ENCODE measurements at regions not wholly inside any gene's neighbourhood (a gene's known extent, or its start where the extent isn't known, plus 50 kb on each side); places are given as distances from the start of the nearest gene placed in this dataset.

DNA sequence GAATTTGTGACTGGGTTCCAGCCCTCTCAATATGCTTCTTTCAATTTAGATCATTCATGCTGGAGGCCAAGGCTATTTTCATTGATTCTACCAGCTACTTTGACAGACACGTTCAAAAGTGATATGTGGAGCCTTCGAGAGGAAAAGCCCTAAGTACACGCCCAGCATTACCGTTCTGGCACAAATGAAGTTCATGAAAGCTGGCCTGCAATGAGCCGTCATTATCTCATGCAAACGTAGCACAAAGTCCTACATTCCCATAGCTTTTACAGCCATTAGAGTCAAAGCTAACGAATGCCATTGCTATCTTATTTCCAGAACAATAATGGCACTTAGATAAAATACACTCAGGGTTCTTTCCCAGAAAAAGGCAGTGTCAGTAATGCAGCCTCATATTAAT is 1237.6 kb downstream of the EFNB2 start:
- no peak for DNase-seq (ENCODE audit: low read depth)

- no peak for DNase-seq (ENCODE audit: low read depth)
Observed at GRCh38 chr13:105291987-105292386, 1243.5 kb downstream of the EFNB2 start.

DNA sequence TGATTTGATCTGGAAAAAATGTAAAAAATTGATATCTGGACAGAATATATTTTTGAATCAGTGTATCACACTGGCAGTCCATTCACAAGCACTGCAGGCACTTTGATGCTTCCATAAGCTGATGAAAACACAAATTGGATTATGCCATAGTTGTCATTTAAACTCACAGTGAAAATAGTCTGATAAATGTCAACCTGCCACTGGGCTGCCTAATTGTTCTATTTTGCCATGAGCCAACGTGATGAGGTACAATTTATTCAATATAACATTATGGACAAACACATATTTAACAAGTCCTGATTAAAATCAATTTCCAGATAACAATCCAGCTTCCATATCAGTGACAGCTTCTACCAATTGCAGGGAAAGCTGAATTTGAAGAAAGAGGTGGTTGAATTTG is 1244.9 kb downstream of the EFNB2 start:
- no peak for DNase-seq (ENCODE audit: low read depth)

- no peak for DNase-seq (ENCODE audit: low read depth)
Observed at GRCh38 chr13:105285526-105285925, 1249.9 kb downstream of the EFNB2 start.

DNA sequence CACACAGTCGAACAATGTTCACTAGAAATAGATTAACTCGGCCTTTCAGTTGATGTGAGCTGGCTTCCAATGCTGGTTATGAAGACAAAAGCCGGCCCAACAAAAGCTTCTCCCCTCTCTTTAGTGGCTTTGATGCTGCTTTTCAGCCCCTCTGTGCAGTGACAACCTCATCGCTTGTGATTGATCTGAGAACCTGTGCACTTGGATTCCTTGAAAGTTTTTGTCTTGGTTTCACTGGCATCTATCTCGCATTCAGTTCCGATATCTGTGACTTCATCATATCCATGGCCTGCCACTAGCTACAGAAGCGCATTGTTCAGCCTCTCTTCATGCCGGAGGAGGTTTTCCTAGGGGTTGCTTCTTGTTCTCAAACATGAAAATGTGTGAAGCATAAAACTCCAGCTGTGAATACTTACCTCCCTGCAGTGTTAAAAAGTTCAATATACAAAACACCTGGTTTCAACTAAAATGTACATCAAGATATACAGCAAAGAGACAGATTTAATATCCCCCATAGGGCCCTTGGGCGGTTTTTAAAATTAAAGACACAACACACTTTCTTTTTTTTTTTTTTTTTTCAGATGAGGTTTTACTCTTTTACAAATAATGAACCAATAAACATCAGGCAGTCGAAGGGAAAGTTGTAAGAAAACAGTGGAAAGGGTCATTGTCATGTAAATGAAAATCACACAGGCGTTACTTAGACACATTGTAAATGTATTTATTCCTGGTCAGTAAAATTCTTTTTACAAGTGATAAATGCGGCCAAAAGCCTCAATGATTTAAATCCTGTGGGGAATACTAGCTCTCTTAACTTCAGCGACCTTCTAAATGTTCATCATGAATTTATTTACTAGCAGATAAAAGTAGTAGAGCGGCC is 1252.8 kb downstream of the EFNB2 start:
- DNase-seq (ENCODE audit: low read depth): no peak

GRCh38 chr13:105278943-105279381 is 1256.5 kb downstream of the EFNB2 start:
- DNase-seq (ENCODE audit: low read depth): no peak

- no peak for DNase-seq (ENCODE audit: low read depth)
Observed at GRCh38 chr13:105276571-105276970, 1258.9 kb downstream of the EFNB2 start.

- no peak for DNase-seq (ENCODE audit: low read depth)
Observed at GRCh38 chr13:105273665-105274222, 1261.7 kb downstream of the EFNB2 start.

DNA sequence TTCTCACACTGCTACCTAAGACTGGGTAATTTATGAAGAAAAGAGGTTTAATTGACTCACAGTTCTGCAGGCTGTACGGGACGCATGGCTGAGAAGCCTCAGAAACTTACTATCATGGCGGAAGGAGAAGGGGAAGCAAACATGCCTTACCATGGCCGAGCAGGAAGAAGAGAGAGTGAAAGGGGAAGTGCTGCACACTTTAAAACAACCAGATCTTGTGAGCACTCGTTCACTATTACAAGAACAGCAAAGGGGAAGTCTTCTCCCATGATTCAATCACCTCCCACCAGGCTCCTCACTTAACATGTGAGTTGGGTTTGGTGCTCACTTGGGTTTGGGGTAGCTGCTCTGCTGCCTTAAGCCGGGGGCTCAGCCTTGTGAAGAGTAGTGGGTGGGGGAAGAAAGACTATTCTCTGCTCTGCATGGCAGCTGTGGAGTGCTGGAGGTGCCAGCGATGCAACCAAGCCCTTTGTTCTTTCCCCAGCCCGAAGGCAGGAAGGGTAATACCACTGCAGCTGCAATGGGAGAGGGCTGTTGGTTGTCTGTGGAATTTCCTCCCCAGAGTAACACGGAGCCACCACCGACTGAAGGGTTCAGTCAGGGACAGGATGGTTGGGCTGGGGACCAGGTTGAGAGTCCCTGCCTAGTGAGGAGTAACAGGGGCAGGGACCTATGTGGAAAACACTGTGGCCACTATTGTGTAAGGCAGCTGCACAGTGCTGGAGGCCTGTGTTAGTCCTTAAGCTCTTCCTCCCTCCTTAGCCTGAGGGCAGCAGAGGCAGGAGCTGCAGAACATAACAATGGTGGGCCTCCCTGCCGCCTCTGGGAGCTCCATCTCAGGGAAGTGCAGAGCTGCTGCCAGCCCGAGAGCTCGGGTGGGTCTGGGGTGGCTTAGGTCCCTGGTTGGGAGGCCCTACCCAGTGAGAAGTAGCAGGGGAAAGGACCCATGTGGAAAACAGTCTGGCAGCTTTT is 1262.5 kb downstream of the EFNB2 start:
- DNase-seq (ENCODE audit: low read depth): no peak

GRCh38 chr13:105266615-105267014 is 1268.8 kb downstream of the EFNB2 start:
- DNase-seq (ENCODE audit: low read depth): no peak

DNA sequence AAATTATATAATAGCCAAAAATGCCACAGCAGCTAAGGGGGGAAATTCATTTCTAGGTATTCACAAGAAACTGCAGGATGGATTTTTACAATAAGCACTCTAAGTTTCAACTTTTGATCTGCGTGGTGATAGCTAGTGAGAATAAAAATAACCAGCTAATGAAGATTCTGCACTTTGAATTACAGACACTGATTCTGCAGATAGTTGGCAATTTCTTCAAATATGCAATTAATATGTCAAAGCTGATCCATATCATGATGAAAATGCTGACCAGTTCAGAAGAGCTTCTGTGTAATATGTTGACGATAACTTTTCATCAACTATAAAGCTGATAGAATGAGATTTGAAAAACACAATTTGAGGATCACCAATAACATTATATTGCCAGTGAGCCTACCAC is 1272.9 kb downstream of the EFNB2 start:
- DNase-seq (ENCODE audit: low read depth): no peak

DNA sequence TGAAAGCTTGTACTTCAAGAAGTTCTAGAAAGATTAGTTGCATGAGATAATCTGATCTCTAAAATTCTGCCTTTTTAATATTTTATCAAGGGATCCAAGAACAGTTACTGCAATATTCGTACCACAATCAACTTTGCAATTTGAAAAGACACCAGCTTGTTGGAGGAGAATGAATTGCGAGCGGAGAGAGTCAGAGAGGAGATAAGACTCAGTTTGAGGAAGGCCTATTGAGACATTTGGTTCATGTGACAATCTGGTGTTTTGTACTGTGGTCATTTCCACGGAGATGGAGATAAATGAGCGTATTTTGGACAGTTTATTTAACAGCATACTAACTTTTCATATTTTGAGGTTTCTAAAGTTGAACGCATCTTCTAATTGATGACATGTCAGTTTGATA is 1276.0 kb downstream of the EFNB2 start:
- no peak for DNase-seq (ENCODE audit: low read depth)

DNA sequence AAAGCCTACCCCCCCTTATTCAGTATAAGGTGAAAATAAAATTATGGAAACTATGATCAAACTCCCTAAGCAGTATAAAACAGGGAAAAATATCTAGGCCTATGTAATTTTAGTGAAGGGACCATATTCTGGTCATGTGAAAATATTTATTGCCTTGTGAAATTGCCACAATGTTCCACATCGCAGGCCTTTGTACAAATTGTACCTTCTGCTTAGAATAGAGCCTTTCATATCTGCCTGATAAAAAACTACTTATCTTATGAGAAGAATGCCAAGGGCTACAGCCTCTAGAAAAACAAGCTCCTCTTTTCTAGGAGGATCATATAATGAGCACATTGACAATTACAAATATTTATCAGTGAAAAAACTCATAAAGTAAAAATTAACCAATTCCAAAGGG is 1280.0 kb downstream of the EFNB2 start:
- DNase-seq (ENCODE audit: low read depth): no peak

DNA sequence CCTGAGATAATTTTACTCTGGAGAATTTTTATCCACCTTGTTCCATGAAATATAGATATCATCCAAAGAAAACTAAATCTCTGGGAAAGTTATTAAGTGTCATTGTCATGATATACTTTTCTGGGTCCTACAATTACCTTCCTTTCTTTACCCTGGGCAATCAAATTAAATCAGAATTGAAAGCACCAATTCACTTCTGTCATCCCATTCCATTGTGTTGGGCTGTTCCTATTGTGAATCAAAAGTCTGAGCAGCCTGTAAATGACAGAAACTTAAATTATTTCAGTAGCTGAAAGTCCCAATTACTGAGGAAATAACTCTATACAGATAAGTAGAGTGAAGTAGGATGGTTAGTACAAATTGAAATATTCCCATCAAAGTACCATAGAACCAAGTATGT is 1284.2 kb downstream of the EFNB2 start:
- no peak for DNase-seq (ENCODE audit: low read depth)

DNA sequence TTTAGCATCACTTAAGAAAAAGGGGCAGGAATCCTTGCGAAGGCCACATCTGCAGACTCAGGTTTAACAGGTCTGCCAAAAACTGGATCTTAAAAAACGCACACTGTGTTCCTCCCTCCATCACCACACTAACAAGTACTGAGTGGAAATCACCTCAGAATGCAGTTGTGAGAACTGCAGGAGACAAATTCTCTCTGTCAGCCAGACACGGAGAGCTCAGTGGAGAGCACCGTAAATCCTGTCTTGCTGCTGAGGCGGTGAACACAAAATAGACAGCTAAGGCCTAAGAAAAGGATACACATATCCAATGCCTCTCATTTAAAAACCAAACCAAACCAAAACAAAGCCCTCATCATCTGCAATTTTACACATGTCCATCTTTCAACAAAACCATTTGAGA is 1287.6 kb downstream of the EFNB2 start:
- no peak for DNase-seq (ENCODE audit: low read depth)

DNA sequence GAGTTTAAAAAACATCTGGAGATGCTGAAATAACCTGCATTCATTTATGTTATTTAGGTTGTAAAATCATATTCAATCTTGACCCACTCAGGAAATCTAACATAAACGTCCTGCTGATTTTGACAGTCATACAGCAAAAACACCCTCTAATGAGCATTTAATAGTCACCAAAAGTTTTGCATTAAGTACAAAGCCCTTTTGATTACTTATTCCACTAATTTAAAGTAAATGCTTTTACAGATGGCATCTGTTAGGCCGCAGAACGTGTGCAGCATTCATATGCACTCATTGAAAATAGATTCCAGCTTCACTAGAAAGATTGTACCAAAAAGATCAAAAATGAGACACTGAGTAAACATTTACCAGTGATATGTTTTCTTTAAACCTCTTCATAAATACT is 1295.1 kb downstream of the EFNB2 start:
- no peak for DNase-seq (ENCODE audit: low read depth)

DNA sequence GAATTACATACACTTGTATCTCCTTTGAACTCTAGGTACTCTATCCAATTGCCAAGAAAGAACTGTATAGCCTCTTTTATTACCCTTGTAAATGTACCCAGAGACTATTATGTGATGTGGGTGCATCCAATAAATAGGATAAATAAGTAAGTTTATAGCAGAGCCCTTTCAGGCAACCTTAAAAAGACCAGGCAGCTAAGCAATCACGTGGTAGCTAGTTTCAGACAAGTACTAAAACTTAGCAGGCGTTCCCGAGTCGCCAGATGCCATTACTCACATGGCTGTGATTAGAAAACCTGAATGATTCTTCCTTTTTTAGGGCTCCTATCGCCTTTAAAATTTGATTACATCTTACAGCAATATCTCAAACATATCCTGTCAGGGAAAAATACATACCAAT is 1303.0 kb downstream of the EFNB2 start:
- no peak for DNase-seq (ENCODE audit: low read depth)

- DNase-seq (ENCODE audit: low read depth): no peak
Observed at GRCh38 chr13:105232006-105232405, 1303.5 kb downstream of the EFNB2 start.

DNA sequence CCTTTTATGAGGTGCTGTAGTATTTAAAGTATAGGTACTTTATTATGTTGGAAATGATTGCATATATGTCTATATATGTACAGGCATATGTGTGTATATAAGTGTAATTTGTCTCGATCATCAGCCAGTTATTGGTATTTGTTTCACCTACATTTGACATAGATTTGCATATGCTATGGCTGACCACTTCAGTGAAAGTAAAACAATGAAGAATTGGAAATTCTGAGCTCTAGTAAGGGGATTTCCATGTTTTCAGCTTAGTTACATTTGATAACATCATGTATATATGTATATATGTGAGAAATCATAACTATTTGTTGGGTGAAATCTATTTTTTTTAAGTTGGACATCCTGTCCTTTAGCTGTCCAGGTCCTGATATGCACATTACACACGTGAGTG is 1303.9 kb downstream of the EFNB2 start:
- DNase-seq (ENCODE audit: low read depth): no peak

DNA sequence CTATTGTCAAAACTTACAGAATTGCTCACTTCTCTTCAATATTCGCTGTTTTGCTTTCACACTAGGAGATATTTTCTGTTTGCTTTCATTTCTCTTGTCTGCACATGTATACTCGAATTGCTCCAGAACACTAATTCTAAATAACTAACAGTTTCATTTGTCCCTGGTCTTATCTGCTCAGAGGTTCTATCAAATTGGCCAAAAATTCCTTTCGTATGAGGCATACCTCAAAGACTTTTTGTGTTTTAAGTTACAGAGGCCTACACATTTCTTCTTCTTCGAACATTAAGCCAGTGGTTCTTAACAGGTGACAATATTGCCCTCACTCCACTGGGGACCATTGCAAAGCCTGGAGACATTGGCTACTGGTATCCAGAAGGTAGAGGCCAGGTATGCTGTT is 1314.6 kb downstream of the EFNB2 start:
- no peak for DNase-seq (ENCODE audit: low read depth)

DNA sequence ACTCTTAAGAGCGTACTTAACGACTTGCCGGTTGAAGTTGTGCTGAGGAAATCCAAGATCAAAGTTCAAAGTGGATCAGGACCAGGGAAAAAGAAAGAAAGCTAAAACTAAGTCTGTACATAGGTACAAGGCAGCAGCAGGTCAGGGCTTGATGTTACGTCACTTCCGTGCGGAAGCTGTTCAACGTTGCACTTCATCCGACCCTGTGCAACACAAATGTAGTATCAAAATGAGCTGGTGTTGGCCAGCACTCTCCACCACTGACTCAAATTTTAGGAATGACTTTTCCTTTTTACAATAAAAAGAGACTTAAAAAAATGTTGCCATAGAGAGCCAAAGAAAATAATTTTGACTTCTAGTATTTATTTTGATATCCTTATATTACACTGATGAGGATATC is 1315.4 kb downstream of the EFNB2 start:
- DNase-seq (ENCODE audit: low read depth): no peak

- no peak for DNase-seq (ENCODE audit: low read depth)
Observed at GRCh38 chr13:105219651-105220050, 1315.8 kb downstream of the EFNB2 start.

DNA sequence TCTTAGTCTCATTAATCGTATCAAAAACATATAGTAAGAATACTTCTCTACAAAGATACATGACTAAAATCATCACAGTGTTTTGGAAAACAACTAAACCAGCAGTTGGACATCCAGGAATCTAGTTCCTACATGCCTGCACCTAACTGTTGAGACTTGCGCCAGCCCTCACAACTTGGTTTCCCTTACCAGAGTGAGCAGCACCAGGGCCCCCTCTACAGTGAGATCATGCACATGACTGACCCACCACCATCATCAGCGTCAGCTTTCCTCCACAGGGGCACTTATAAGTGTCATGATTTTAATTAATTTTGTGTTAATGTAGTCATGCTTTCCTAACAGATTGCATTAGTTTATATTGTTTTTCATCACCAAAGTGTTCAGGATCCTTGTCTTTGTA is 1322.0 kb downstream of the EFNB2 start:
- DNase-seq (ENCODE audit: low read depth): no peak

Measured in activated T-cell treated with anti-CD3 and anti-CD28 coated beads for 1 hour (primary cell).